ENCODE measurements at regions not wholly inside any gene's neighbourhood (a gene's known extent, or its start where the extent isn't known, plus 50 kb on each side); places are given as distances from the start of the nearest gene placed in this dataset.

DNA sequence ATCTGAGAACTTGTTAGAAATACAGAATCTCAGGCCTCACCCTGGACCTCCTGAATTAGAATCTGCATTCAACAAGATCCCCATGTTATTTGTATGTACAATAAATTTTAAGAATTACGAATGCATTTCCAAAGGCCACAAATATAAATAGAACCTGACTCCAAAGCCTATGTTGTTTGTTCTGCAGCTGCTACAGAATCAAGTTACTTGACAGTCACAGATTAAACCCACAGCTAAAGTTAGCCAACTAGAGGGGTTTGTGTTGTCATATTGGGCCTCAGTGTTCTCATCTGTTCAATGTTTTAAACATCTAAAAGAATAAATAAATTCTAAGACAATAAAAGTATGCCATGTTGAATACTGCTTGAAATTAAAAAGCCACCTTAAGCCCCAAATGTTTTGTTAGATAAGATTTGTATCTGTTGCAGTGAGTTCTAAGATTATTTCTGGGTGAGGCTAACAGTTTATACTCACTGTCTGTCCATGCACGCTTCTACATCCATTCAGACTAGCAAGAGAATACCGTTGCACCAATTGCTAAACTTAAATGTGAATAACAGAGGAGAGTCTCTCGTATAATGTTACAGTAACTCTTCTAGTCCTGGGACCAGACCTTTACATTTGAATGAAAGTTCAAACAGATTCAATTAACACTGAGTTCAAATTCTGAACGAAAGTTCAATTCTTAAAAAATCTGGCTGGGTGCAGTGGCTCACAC, 200.4 kb downstream of the MEMO1 start:
- TF ChIP-seq CTCF (IDR thresholded peaks at IDR 0.05) = no peak
- TF ChIP-seq EP300 (IDR thresholded peaks at IDR 0.05) = no peak
- TF ChIP-seq POLR2A (IDR thresholded peaks at IDR 0.05) = no peak
